ENCODE measurements at regions not wholly inside any gene's neighbourhood (a gene's known extent, or its start where the extent isn't known, plus 50 kb on each side); places are given as distances from the start of the nearest gene placed in this dataset.

DNA sequence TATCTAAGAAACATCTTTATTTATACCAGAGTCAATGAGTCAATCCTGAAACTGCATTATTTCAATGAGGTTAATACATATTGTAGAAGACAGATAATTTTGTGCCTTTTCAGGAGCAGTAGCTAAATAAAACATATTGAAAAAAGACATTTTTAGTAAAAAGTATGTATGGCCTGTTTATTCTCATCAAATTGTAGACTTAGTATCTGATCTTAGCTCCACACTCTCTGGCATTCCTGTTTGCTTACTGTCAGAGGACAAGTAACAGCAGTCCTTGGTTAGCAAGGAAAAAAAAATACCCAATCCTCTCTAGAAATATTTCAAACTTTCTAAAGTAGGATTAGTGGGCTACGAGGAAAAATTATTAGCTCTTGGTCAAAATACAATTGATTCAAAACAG lies 50.5 kb upstream of the GUCY1A1 start:
- Histone ChIP-seq H3K27ac (ENCODE audit: low read length) (no peak overlapping the region), H3K27me3 (ENCODE audit: insufficient read depth, low read length, poor library complexity) (no peaks in the 10 kb centered on the region), H3K9ac (ENCODE audit: low read depth, low read length) (no peak overlapping the region), H3K79me2 (ENCODE audit: insufficient read depth, low read length) (no peaks in the 10 kb centered on the region), H3K9me3 (ENCODE audit: insufficient read depth, low read length, severe bottlenecking) (no peaks in the 10 kb centered on the region), H3K36me3 (ENCODE audit: insufficient read depth, low read length) (no peaks in the 10 kb centered on the region), H4K20me1 (ENCODE audit: insufficient read depth, low read length) (no peaks in the 10 kb centered on the region), H2AFZ (ENCODE audit: low read depth, low read length) (no peak overlapping the region), H3K4me1 (ENCODE audit: insufficient read depth, low read length) (peaks cover 11% of the 10 kb centered on the region), H3K4me2 (ENCODE audit: insufficient read depth, low read length) (no peak overlapping the region), H3K4me3 (ENCODE audit: low read depth in 1 of 2, low read length in 2 of 2) (no peak overlapping the region)
- DNase-seq: no peak
- ATAC-seq (ENCODE audit: insufficient read depth, low read depth): no peak
- TF ChIP-seq EZH2 (IDR thresholded peaks at IDR 0.05; ENCODE audit: borderline replicate concordance, low read depth, low read length, severe bottlenecking): no peak
- TF ChIP-seq, protein P1, sequence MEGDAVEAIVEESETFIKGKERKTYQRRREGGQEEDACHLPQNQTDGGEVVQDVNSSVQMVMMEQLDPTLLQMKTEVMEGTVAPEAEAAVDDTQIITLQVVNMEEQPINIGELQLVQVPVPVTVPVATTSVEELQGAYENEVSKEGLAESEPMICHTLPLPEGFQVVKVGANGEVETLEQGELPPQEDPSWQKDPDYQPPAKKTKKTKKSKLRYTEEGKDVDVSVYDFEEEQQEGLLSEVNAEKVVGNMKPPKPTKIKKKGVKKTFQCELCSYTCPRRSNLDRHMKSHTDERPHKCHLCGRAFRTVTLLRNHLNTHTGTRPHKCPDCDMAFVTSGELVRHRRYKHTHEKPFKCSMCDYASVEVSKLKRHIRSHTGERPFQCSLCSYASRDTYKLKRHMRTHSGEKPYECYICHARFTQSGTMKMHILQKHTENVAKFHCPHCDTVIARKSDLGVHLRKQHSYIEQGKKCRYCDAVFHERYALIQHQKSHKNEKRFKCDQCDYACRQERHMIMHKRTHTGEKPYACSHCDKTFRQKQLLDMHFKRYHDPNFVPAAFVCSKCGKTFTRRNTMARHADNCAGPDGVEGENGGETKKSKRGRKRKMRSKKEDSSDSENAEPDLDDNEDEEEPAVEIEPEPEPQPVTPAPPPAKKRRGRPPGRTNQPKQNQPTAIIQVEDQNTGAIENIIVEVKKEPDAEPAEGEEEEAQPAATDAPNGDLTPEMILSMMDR (IDR thresholded peaks at IDR 0.05; ENCODE audit: borderline replicate concordance, extremely low read depth, low read length, poor library complexity, severe bottlenecking): no peak

DNA sequence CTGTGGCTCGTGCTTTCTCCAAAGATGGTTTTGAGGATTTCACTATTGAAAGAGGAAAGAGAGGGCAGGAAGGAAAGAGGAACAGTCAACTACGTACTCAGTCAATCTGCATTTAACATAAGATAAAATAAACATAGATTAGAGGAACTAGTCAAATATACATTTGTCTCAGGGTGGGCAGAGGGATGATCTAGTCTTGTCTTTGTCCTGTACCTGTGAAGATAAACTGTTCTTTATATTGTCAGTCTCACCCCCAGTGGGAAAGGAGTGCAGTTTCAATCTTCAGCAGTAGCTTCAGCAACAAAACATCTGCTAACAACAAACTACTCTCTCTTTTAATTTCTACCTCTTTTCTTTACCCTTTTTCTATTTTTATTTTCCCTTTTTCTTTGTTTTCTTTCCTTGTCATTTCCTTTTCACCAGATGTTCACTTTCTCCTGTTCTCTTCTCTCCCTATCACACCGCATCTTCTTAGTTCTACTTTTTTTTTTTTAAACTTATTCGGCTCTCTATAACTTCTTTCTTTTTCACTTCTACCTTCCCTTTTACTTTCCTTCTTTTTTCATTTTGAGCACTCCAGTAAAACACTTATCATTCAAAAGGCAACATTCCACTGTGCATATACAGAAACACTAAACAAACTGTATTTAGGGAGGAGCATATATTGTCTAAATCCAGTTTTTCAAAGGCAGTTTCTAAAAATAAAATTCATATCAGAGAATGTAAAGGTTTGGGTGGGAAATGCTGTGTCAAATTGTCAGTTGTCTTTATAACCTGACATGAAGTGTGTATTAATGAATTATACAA lies 51.4 kb upstream of the GUCY1A1 start:
- no peaks in the 10 kb centered on the region for H4K20me1 ChIP-seq (ENCODE audit: insufficient read depth, low read length)
- H3K4me2 ChIP-seq (ENCODE audit: insufficient read depth, low read length): no peak overlapping the region
- H3K27ac ChIP-seq (ENCODE audit: low read length): no peak overlapping the region
- no peak overlapping the region for H3K4me3 ChIP-seq (ENCODE audit: low read depth in 1 of 2, low read length in 2 of 2)
- H3K36me3 ChIP-seq (ENCODE audit: insufficient read depth, low read length): no peaks in the 10 kb centered on the region
- DNase-seq (no peak), ATAC-seq (ENCODE audit: insufficient read depth, low read depth) (peak; percentile 47; the same call in 1 of the 3 replicates)
- no peak overlapping the region for H3K9ac ChIP-seq (ENCODE audit: low read depth, low read length)
- no peaks in the 10 kb centered on the region for H3K27me3 ChIP-seq (ENCODE audit: insufficient read depth, low read length, poor library complexity)
- H3K9me3 ChIP-seq (ENCODE audit: insufficient read depth, low read length, severe bottlenecking): no peaks in the 10 kb centered on the region
- H2AFZ ChIP-seq (ENCODE audit: low read depth, low read length): no peak overlapping the region
- TF ChIP-seq, protein P1 (IDR thresholded peaks at IDR 0.05; ENCODE audit: borderline replicate concordance, extremely low read depth, low read length, poor library complexity, severe bottlenecking): no peak
- H3K4me1 ChIP-seq (ENCODE audit: insufficient read depth, low read length): peaks cover 11% of the 10 kb centered on the region
- H3K79me2 ChIP-seq (ENCODE audit: insufficient read depth, low read length): no peaks in the 10 kb centered on the region

DNA sequence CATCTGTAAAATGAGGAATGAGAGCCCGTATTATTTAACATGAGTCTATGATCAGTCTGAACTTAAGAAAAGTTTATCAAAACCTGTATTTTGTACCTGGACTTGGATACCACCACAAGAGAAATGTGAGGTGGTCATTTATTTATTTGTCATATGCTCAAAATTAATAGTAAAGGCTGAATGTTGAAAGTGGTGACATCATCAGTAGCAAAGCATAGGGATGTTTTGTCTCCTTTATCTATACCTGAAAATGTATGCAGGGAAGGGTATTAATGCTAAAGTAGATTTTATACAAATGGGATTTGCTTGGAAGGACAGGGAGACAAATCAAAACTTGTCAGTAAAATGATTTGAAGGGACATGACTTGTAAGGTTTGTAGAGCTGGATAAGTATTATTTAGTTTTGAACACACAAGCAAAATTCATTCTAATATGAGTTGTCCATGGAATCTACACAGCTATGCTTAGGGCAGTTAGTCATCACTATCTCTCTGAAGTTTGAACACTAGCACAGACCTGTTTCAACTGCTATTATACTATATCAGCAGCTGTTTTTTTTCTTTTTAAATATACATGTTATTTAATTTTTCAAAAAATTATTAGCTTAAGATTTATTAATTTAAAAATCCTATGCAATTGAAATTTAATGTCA lies 52.4 kb upstream of the GUCY1A1 start:
- H3K4me1 ChIP-seq (ENCODE audit: insufficient read depth, low read length): peaks cover 11% of the 10 kb centered on the region
- no peaks in the 10 kb centered on the region for H3K27me3 ChIP-seq (ENCODE audit: insufficient read depth, low read length, poor library complexity)
- H4K20me1 ChIP-seq (ENCODE audit: insufficient read depth, low read length): no peaks in the 10 kb centered on the region
- no peak for DNase-seq
- ATAC-seq (ENCODE audit: insufficient read depth, low read depth): no peak
- H3K27ac ChIP-seq (ENCODE audit: low read length): no peak overlapping the region
- TF ChIP-seq, protein P1 (IDR thresholded peaks at IDR 0.05; ENCODE audit: borderline replicate concordance, extremely low read depth, low read length, poor library complexity, severe bottlenecking): no peak
- TF ChIP-seq EZH2 (IDR thresholded peaks at IDR 0.05; ENCODE audit: borderline replicate concordance, low read depth, low read length, severe bottlenecking): no peak
- no peak overlapping the region for H3K4me3 ChIP-seq (ENCODE audit: low read depth in 1 of 2, low read length in 2 of 2)
- no peak overlapping the region for H3K9ac ChIP-seq (ENCODE audit: low read depth, low read length)
- H3K9me3 ChIP-seq (ENCODE audit: insufficient read depth, low read length, severe bottlenecking): no peaks in the 10 kb centered on the region
- H3K79me2 ChIP-seq (ENCODE audit: insufficient read depth, low read length): no peaks in the 10 kb centered on the region
- H3K4me2 ChIP-seq (ENCODE audit: insufficient read depth, low read length): no peak overlapping the region
- no peaks in the 10 kb centered on the region for H3K36me3 ChIP-seq (ENCODE audit: insufficient read depth, low read length)
- H2AFZ ChIP-seq (ENCODE audit: low read depth, low read length): no peak overlapping the region
